HL-60 (cell line): ENCODE measurements at regions not wholly inside any gene's neighbourhood (a gene's known extent, or its start where the extent isn't known, plus 50 kb on each side); places are given as distances from the start of the nearest gene placed in this dataset.

Source experiments
- DNase-seq, 2 experiments: peaks; one replicate each; pipeline ENCODE4 v3.0.0-alpha.2; 2010 to 2020; ENCODE audit warnings: low read depth in 1 of 2, low spot score in 1 of 2
- H3K27ac ChIP-seq: fragments of 250-450 bp; sonication (Bioruptor Pico); replicated peaks from 2 replicates; pipeline ENCODE4 v1.5.1; 2020; ENCODE audit warnings: mild to moderate bottlenecking, moderate library complexity
- H3K27me3 ChIP-seq: fragments of 250-450 bp; sonication (Bioruptor Pico); 2 replicates; pipeline ENCODE4 v1.5.1; 2021; ENCODE audit warnings: mild to moderate bottlenecking, moderate library complexity; ENCODE audit not compliant: insufficient read depth, poor library complexity, severe bottlenecking
- H3K4me3 ChIP-seq: replicated peaks from 2 replicates; pipeline ENCODE4 v1.5.1; 2011; ENCODE audit warnings: mild to moderate bottlenecking, control low read depth, low read length; ENCODE audit not compliant: insufficient read depth
- GABPA ChIP-seq: IDR thresholded peaks from 2 replicates; pipeline ENCODE4 v1.6.1; 2012; ENCODE audit warnings: low read depth
- POLR2AphosphoS5 ChIP-seq: IDR thresholded peaks from 2 replicates; pipeline ENCODE4 v1.6.1; 2012; ENCODE audit warnings: low read depth
- SPI1 ChIP-seq: IDR thresholded peaks from 2 replicates; pipeline ENCODE4 v1.6.1; 2012; ENCODE audit warnings: low read depth, mild to moderate bottlenecking, borderline replicate concordance
- TF ChIP-seq, protein P1 (sequence below): IDR thresholded peaks from 2 replicates; pipeline ENCODE4 v1.6.1; 2012; ENCODE audit warnings: low read depth; ENCODE audit not compliant: insufficient replicate concordance
- TF ChIP-seq, protein P2 (sequence below): IDR thresholded peaks from one replicate; pipeline ENCODE4 v1.5.1; 2011; ENCODE audit warnings: low read length, control low read depth, inconsistent platforms; ENCODE audit not compliant: insufficient read depth

DNA sequence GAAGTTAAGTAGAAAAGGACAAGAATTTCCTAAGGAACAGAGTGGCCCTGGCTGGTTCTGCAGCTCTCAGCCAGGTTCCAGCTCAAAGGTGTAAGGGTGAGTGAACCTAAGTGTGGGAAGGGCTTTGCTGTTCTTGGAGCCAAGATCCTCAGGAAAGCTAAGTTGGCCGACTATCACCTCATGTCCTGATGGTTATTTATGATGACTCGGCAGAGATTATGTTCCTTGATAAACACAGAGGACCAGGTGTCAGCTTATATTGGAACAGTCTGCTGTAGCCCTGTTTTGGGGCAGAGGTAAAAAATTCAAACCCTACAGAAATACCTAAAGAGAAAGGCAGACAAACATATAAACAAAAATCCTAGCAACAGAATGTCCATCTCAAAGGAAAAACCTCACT, 128.5 kb downstream of the TBX3 start:
- no peak for DNase-seq
- TF ChIP-seq, protein P1, sequence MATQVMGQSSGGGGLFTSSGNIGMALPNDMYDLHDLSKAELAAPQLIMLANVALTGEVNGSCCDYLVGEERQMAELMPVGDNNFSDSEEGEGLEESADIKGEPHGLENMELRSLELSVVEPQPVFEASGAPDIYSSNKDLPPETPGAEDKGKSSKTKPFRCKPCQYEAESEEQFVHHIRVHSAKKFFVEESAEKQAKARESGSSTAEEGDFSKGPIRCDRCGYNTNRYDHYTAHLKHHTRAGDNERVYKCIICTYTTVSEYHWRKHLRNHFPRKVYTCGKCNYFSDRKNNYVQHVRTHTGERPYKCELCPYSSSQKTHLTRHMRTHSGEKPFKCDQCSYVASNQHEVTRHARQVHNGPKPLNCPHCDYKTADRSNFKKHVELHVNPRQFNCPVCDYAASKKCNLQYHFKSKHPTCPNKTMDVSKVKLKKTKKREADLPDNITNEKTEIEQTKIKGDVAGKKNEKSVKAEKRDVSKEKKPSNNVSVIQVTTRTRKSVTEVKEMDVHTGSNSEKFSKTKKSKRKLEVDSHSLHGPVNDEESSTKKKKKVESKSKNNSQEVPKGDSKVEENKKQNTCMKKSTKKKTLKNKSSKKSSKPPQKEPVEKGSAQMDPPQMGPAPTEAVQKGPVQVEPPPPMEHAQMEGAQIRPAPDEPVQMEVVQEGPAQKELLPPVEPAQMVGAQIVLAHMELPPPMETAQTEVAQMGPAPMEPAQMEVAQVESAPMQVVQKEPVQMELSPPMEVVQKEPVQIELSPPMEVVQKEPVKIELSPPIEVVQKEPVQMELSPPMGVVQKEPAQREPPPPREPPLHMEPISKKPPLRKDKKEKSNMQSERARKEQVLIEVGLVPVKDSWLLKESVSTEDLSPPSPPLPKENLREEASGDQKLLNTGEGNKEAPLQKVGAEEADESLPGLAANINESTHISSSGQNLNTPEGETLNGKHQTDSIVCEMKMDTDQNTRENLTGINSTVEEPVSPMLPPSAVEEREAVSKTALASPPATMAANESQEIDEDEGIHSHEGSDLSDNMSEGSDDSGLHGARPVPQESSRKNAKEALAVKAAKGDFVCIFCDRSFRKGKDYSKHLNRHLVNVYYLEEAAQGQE = no peak
- TF ChIP-seq GABPA = no peak
- no peak for TF ChIP-seq SPI1
- no peak for TF ChIP-seq POLR2AphosphoS5
- TF ChIP-seq, protein P2, sequence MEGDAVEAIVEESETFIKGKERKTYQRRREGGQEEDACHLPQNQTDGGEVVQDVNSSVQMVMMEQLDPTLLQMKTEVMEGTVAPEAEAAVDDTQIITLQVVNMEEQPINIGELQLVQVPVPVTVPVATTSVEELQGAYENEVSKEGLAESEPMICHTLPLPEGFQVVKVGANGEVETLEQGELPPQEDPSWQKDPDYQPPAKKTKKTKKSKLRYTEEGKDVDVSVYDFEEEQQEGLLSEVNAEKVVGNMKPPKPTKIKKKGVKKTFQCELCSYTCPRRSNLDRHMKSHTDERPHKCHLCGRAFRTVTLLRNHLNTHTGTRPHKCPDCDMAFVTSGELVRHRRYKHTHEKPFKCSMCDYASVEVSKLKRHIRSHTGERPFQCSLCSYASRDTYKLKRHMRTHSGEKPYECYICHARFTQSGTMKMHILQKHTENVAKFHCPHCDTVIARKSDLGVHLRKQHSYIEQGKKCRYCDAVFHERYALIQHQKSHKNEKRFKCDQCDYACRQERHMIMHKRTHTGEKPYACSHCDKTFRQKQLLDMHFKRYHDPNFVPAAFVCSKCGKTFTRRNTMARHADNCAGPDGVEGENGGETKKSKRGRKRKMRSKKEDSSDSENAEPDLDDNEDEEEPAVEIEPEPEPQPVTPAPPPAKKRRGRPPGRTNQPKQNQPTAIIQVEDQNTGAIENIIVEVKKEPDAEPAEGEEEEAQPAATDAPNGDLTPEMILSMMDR = no peak

DNA sequence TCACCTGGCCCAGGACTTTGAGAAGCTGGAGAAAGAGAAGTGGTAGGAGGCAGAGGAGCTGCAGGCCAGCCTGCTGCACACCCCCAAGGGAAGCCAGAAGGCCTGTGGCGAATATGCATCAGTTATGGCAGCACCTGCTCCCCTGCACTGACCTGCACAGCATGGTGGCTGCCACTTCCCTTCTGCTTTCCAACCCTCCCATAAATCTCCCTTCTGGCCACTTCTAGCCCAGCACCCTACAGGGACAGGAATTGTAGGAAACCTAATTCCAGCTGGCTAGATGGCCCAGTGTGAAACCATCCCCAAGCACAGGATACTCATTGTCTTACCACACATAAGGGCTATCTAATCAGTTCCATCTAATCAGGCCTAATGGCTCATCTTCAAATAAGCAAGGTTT, 136.3 kb downstream of the TBX3 start:
- TF ChIP-seq, protein P1 = no peak
- TF ChIP-seq GABPA (no peak), POLR2AphosphoS5 (no peak), SPI1 (no peak)
- TF ChIP-seq, protein P2 = no peak
- Histone ChIP-seq H3K27me3 (no peaks in the 10 kb centered on the region), H3K27ac (no peak overlapping the region), H3K4me3 (no peak overlapping the region)
- DNase-seq = no peak

More for the DNA sequence above, 128.5 kb downstream of the TBX3 start:
- H3K4me3 ChIP-seq = no peak overlapping the region
- no peaks in the 10 kb centered on the region for H3K27me3 ChIP-seq
- H3K27ac ChIP-seq = no peak overlapping the region

DNA sequence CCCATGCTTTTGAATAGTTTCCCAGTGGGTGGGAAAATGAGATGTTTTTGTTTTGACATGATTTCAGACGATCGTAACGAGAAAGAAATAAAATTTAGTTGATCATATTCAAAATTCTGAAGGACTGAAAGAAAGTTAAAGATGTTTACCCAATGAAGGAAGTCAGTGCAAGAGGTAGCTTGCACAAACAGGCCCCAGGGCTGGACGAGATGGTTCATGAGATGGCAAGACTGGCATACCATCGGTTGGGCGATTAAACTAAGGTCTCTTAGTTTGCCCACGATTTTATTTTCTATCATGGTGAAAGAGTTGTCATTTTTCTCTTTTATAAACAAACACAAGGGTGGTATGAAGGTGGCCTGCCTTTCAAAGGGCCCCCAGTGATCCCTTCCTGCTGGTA, 124.5 kb upstream of the TBX5 start:
- DNase-seq = no peak
- no peak for TF ChIP-seq SPI1
- TF ChIP-seq, protein P2 = no peak
- TF ChIP-seq POLR2AphosphoS5 = no peak
- TF ChIP-seq, protein P1 = no peak
- TF ChIP-seq GABPA = no peak
- Histone ChIP-seq H3K4me3 (no peak overlapping the region), H3K27ac (no peak overlapping the region), H3K27me3 (no peaks in the 10 kb centered on the region)
